Chondrocyte (in vitro differentiated cells): ENCODE measurements at regions not wholly inside any gene's neighbourhood (a gene's known extent, or its start where the extent isn't known, plus 50 kb on each side); places are given as distances from the start of the nearest gene placed in this dataset.

Source experiments
- DNase-seq: peaks from one replicate; pipeline ENCODE4 v3.0.0; 2021; ENCODE audit warnings: mixed read lengths, low spot score
- H3K27ac Mint-ChIP-seq: one replicate; pipeline ENCODE4 v1.8.0; 2021; ENCODE audit warnings: mild to moderate bottlenecking, moderate library complexity, mixed read lengths; ENCODE audit not compliant: unreplicated experiment
- H3K27me3 Mint-ChIP-seq: 2 replicates; pipeline ENCODE4 v1.8.0; 2021; ENCODE audit warnings: low read depth, mixed read lengths
- H3K36me3 Mint-ChIP-seq: 2 replicates; pipeline ENCODE4 v1.8.0; 2021; ENCODE audit warnings: low read depth, mixed read lengths
- H3K4me1 Mint-ChIP-seq: 2 replicates; pipeline ENCODE4 v1.8.0; 2021; ENCODE audit warnings: low read depth, mild to moderate bottlenecking, mixed read lengths
- H3K4me3 Mint-ChIP-seq: one replicate; pipeline ENCODE4 v1.8.0; 2021; ENCODE audit warnings: mild to moderate bottlenecking, moderate library complexity, mixed read lengths; ENCODE audit not compliant: unreplicated experiment
- H3K9me3 Mint-ChIP-seq: 2 replicates; pipeline ENCODE4 v1.8.0; 2021; ENCODE audit warnings: low read depth, mixed read lengths
- TF ChIP-seq, protein P1 (sequence below): fragments of 200-600 bp; sonication (generic); IDR thresholded peaks from 2 replicates; pipeline ENCODE4 v1.5.0; 2021; ENCODE audit warnings: antibody characterized with exemption, mild to moderate bottlenecking, moderate library complexity

DNA sequence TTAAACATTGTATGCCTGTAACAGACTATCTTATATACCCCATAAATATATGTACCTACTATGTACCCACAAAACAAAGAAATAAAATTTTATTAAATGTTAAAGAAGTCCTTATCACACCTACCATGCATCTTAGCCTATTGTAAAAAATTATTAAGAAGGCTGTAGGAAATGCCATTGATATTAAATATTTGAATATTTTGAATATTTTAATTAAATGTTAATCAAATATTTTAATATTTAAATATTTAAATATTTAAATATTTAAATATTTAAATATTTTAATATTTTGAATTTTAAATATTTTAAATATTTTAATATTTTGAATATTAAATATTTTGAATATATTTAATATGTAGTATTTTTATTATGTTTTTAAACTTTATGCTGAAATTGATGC is 331.5 kb upstream of the ATP10B start:
- Mint-ChIP-seq H3K4me3 (no peak overlapping the region), H3K36me3 (no peaks in the 10 kb centered on the region), H3K27me3 (peaks cover 2% of the 10 kb centered on the region), H3K4me1 (no peaks in the 10 kb centered on the region), H3K9me3 (peaks cover 18% of the 10 kb centered on the region), H3K27ac (no peak overlapping the region)
- TF ChIP-seq, protein P1, sequence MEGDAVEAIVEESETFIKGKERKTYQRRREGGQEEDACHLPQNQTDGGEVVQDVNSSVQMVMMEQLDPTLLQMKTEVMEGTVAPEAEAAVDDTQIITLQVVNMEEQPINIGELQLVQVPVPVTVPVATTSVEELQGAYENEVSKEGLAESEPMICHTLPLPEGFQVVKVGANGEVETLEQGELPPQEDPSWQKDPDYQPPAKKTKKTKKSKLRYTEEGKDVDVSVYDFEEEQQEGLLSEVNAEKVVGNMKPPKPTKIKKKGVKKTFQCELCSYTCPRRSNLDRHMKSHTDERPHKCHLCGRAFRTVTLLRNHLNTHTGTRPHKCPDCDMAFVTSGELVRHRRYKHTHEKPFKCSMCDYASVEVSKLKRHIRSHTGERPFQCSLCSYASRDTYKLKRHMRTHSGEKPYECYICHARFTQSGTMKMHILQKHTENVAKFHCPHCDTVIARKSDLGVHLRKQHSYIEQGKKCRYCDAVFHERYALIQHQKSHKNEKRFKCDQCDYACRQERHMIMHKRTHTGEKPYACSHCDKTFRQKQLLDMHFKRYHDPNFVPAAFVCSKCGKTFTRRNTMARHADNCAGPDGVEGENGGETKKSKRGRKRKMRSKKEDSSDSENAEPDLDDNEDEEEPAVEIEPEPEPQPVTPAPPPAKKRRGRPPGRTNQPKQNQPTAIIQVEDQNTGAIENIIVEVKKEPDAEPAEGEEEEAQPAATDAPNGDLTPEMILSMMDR: no peak
- no peak for DNase-seq

DNA sequence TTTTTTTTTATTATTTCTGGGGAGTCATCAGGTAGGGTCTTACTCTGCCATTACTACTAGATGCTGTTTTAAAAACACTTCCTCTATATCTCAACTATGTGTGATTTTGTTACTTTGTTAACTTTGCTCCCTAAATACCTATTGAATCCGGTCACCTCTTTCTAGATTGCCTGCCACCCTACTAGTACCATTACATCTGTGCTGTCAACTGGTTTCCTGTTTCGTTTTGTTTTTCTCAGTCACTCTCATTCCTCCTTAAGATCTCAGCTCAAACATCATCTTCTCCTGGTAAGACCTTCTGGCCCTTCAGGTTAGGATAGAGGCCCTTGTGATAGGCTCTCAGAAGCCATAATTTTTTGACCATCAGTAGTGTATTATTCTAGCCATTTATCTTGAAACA is 324.2 kb upstream of the ATP10B start:
- Mint-ChIP-seq H3K36me3 (no peaks in the 10 kb centered on the region), H3K27me3 (no peaks in the 10 kb centered on the region), H3K27ac (no peak overlapping the region), H3K9me3 (peaks cover 10% of the 10 kb centered on the region), H3K4me1 (no peaks in the 10 kb centered on the region), H3K4me3 (no peak overlapping the region)
- DNase-seq: no peak
- TF ChIP-seq, protein P1: no peak

DNA sequence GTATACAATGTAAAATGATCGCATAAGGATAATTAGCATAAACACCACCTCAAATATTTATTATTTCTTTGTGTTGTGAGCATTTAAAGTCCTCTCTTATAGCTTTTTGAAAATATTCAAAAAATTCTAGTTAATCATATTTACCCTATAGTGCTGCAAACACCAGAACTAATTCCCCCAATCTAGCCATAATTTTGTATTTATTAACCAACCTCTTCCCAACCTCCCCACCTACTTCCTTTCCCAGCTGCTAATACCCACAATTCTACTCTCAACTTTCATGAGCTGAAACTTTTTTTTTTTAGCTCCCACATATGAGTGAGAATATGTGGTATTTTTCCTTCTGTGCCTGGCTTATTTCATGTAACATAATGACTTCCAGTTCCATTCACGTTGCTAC is 317.8 kb upstream of the ATP10B start:
- no peak for DNase-seq
- Mint-ChIP-seq H3K9me3 (peaks cover 4% of the 10 kb centered on the region), H3K36me3 (no peaks in the 10 kb centered on the region), H3K27me3 (no peaks in the 10 kb centered on the region), H3K4me3 (no peak overlapping the region), H3K4me1 (no peaks in the 10 kb centered on the region), H3K27ac (no peak overlapping the region)
- TF ChIP-seq, protein P1: no peak

DNA sequence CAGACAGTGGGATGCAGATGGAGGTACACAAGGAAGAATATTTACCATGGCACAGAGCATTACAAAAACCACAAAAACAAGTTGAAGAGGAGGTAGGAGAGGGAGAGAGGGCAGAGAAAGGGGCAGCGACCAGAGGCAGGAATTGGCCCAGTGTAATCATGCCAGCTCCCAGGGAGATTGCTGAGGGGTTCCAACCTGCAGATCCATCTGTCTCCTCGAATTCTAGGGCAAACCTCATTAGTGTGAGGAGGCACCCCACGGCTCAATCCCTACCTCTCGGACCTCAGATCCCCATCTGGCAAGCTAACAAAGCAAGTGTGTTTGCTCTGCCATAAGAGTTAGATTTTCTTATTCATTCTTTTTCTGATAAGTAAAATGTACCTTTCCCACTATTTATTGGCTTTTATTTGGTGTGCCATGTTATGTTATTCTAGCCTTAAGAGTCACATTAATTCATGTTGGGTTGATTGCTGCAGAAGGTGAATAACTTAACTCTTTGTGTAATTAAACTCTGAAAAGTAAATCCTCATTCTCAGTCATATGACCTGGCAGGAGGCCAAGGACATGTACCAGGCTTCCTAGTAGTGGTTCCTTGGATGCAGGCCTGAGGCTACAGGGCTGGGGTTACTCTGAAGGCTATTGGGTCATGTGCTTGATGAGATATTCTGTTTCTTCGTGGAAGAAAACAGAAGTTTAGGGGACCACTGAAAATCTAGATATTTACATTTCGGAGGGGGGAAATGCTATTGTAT is 315.2 kb upstream of the ATP10B start:
- Mint-ChIP-seq H3K4me1 (no peaks in the 10 kb centered on the region), H3K27me3 (no peaks in the 10 kb centered on the region), H3K27ac (no peak overlapping the region), H3K9me3 (peaks cover 6% of the 10 kb centered on the region), H3K4me3 (no peak overlapping the region), H3K36me3 (no peaks in the 10 kb centered on the region)
- TF ChIP-seq, protein P1: no peak
- no peak for DNase-seq

DNA sequence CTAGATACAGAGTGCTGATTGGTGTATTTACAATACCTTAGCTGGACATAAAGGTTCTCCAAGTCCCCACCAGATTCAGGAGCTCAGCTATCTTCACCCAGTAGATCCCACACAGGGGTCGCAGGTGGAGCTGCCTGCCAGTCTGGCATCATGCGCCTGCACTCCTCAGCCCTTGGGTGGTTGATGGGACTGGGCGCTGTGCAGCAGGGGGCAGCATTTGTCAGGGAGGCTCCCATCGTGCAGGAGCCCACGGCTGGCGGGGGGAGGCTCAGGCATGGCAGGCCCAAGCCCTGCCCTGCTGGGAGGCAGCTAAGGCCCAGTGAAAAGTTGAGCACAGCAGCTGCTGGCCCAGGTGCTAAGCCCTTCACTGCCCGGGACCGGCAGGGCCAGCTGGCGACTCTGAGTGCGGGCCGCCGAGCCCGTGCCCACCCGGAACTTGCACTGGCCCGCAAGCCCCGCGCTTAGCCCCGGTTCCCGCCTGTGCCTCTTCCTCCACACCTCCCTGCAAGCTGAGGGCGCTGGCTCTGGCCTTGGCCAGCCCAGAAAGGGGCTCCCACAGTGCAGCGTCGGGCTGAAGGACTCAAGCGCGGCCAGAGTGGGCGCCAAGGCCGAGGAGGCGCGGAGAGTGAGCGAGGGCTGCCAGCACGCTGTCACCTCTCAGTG is 314.1 kb upstream of the ATP10B start:
- Mint-ChIP-seq H3K9me3 (peaks cover 6% of the 10 kb centered on the region), H3K27ac (no peak overlapping the region)
- DNase-seq: no peak

More for the DNA sequence above, 314.1 kb upstream of the ATP10B start:
- Mint-ChIP-seq H3K27me3 (no peaks in the 10 kb centered on the region), H3K36me3 (no peaks in the 10 kb centered on the region), H3K4me3 (no peak overlapping the region), H3K4me1 (no peaks in the 10 kb centered on the region)
- TF ChIP-seq, protein P1: no peak
